Globus pallidus (tissue), 1 donor: ENCODE measurements at regions not wholly inside any gene's neighbourhood (a gene's known extent, or its start where the extent isn't known, plus 50 kb on each side); places are given as distances from the start of the nearest gene placed in this dataset.
"Not testable (repeated sequence)": the region's sequence is repeated elsewhere in the genome, so short reads cannot be mapped to it uniquely, and the experiment has no call there.

Experiments
- DNase-seq: peaks from one replicate; pipeline ENCODE4 v3.0.0-alpha.2; 2015; ENCODE audit warnings: low spot score

GRCh38 chr3:16055606-16056211 lies 118.8 kb upstream of the GALNT15 start:
- no peak for DNase-seq

- no peak for DNase-seq
These were observed 118.3 kb upstream of the GALNT15 start for GRCh38 chr3:16056217-16056616.

- DNase-seq, result no peak
These were observed 116.0 kb upstream of the GALNT15 start for GRCh38 chr3:16058521-16058920.

GRCh38 chr3:16059081-16059537 lies 115.4 kb upstream of the GALNT15 start:
- DNase-seq, result no peak

- DNase-seq, result no peak
These were observed 114.6 kb upstream of the GALNT15 start for GRCh38 chr3:16059711-16060357.

- DNase-seq, result peak; percentile 65
These were observed 114.1 kb upstream of the GALNT15 start for GRCh38 chr3:16060358-16060852.

GRCh38 chr3:16060945-16061344 lies 113.5 kb upstream of the GALNT15 start:
- peak; percentile 58 for DNase-seq

GRCh38 chr3:16061491-16061890 lies 113.0 kb upstream of the GALNT15 start:
- no peak for DNase-seq

- peak; percentile 98 for DNase-seq
These were observed 110.9 kb upstream of the GALNT15 start for GRCh38 chr3:16063603-16064002.

- peak; percentile 94 for DNase-seq
These were observed 109.7 kb upstream of the GALNT15 start for GRCh38 chr3:16064642-16065414.

GRCh38 chr3:16066545-16066944 lies 107.9 kb upstream of the GALNT15 start:
- DNase-seq, result no peak

- no peak for DNase-seq
These were observed 107.5 kb upstream of the GALNT15 start for GRCh38 chr3:16066975-16067374.

GRCh38 chr3:16067837-16068471 lies 106.5 kb upstream of the GALNT15 start:
- DNase-seq, result no peak

- no peak for DNase-seq
These were observed 105.1 kb upstream of the GALNT15 start for GRCh38 chr3:16069149-16069922.

GRCh38 chr3:16070707-16071106 lies 103.8 kb upstream of the GALNT15 start:
- no peak for DNase-seq

- DNase-seq, result no peak
These were observed 103.3 kb upstream of the GALNT15 start for GRCh38 chr3:16071206-16071605.

- no peak for DNase-seq
These were observed 101.9 kb upstream of the GALNT15 start for GRCh38 chr3:16072420-16073110.

GRCh38 chr3:16073203-16073602 lies 101.3 kb upstream of the GALNT15 start:
- DNase-seq, result no peak

- DNase-seq, result not testable (repeated sequence)
These were observed 100.3 kb upstream of the GALNT15 start for GRCh38 chr3:16073990-16074671.

GRCh38 chr3:16075647-16076046 lies 98.8 kb upstream of the GALNT15 start:
- no peak for DNase-seq
